ENCODE measurements at regions not wholly inside any gene's neighbourhood (a gene's known extent, or its start where the extent isn't known, plus 50 kb on each side); places are given as distances from the start of the nearest gene placed in this dataset.

GRCh38 chr3:64939309-64939708 lies 251.5 kb upstream of the ADAMTS9 start:
- no peak for DNase-seq

GRCh38 chr3:64936556-64936955 lies 248.8 kb upstream of the ADAMTS9 start:
- no peak for DNase-seq

GRCh38 chr3:64935971-64936370 lies 248.2 kb upstream of the ADAMTS9 start:
- no peak for DNase-seq

- DNase-seq = no peak
Observed at GRCh38 chr3:64932666-64933342, 245.0 kb upstream of the ADAMTS9 start.

- DNase-seq = no peak
Observed at GRCh38 chr3:64932016-64932518, 244.3 kb upstream of the ADAMTS9 start.

- no peak for DNase-seq
Observed at GRCh38 chr3:64930891-64931290, 243.1 kb upstream of the ADAMTS9 start.

GRCh38 chr3:64928683-64929082 lies 240.9 kb upstream of the ADAMTS9 start:
- DNase-seq = no peak

GRCh38 chr3:64927689-64928088 lies 239.9 kb upstream of the ADAMTS9 start:
- DNase-seq = no peak

- DNase-seq = no peak
Observed at GRCh38 chr3:64925575-64925974, 237.8 kb upstream of the ADAMTS9 start.

GRCh38 chr3:64924961-64925360 lies 237.2 kb upstream of the ADAMTS9 start:
- DNase-seq = no peak

GRCh38 chr3:64922213-64922612 lies 234.4 kb upstream of the ADAMTS9 start:
- no peak for DNase-seq

- DNase-seq = no peak
Observed at GRCh38 chr3:64921281-64922065, 233.7 kb upstream of the ADAMTS9 start.

GRCh38 chr3:64919934-64920333 lies 232.1 kb upstream of the ADAMTS9 start:
- DNase-seq = no peak

- DNase-seq = no peak
Observed at GRCh38 chr3:64918989-64919388, 231.2 kb upstream of the ADAMTS9 start.

GRCh38 chr3:64917914-64918453 lies 230.2 kb upstream of the ADAMTS9 start:
- no peak for DNase-seq

GRCh38 chr3:64916937-64917336 lies 229.1 kb upstream of the ADAMTS9 start:
- DNase-seq = no peak

- no peak for DNase-seq
Observed at GRCh38 chr3:64916192-64916798, 228.5 kb upstream of the ADAMTS9 start.

- DNase-seq = no peak
Observed at GRCh38 chr3:64915778-64916177, 228.0 kb upstream of the ADAMTS9 start.

GRCh38 chr3:64913515-64913914 lies 225.7 kb upstream of the ADAMTS9 start:
- no peak for DNase-seq

GRCh38 chr3:64911138-64911537 lies 223.3 kb upstream of the ADAMTS9 start:
- no peak for DNase-seq

GRCh38 chr3:64909757-64910467 lies 222.1 kb upstream of the ADAMTS9 start:
- DNase-seq = no peak

- DNase-seq = no peak
Observed at GRCh38 chr3:64909011-64909410, 221.2 kb upstream of the ADAMTS9 start.

GRCh38 chr3:64908251-64908685 lies 220.5 kb upstream of the ADAMTS9 start:
- no peak for DNase-seq

All from MV-4-11 (cell line).